H1 (cell line): ENCODE measurements at regions not wholly inside any gene's neighbourhood (a gene's known extent, or its start where the extent isn't known, plus 50 kb on each side); places are given as distances from the start of the nearest gene placed in this dataset.

Experiments used
- CTCF ChIP-seq, 3 experiments: IDR thresholded peaks; 1 replicate in 2 of 3; 2 replicates in 1 of 3; pipeline versions ENCODE4 v1.5.1 to v1.6.1; 2011; ENCODE audit warnings: low read length in 3 of 3, mild to moderate bottlenecking in 3 of 3, inconsistent platforms in 2 of 3, low read depth in 1 of 3, moderate library complexity in 1 of 3; ENCODE audit not compliant: insufficient read depth in 1 of 3; ENCODE audit errors: control extremely low read depth in 1 of 3
- HDAC2 ChIP-seq, 2 experiments: fragments of 300-600 bp in 1 of 2; sonication (generic) in 1 of 2; IDR thresholded peaks; 2 replicates each; pipeline ENCODE4 v1.6.1; 2011 to 2012; ENCODE audit warnings: low read depth in 2 of 2, low read length in 2 of 2, mild to moderate bottlenecking in 2 of 2, moderate library complexity in 2 of 2, borderline replicate concordance in 1 of 2, inconsistent platforms in 1 of 2
- JUN ChIP-seq: IDR thresholded peaks from 2 replicates; pipeline ENCODE4 v1.6.1; 2011; ENCODE audit warnings: low read depth, mild to moderate bottlenecking, improper control_type of control experiment, low read length
- POLR2A ChIP-seq, 2 experiments: IDR thresholded peaks; 1 replicate in 1 of 2; 2 replicates in 1 of 2; pipeline ENCODE4 v1.6.1; 2011; ENCODE audit warnings: low read depth in 2 of 2, low read length in 2 of 2, mild to moderate bottlenecking in 2 of 2; ENCODE audit errors: control extremely low read depth in 1 of 2
- ZNF274 ChIP-seq: IDR thresholded peaks from 2 replicates; pipeline ENCODE4 v1.7.0; 2012; ENCODE audit warnings: low read length, borderline replicate concordance; ENCODE audit errors: extremely low read depth

- no peak for TF ChIP-seq CTCF (IDR thresholded peaks at IDR 0.05; ENCODE audit: control extremely low read depth in 1 of 3, insufficient read depth in 1 of 3, low read depth in 1 of 3, low read length in 3 of 3)
- TF ChIP-seq HDAC2 (IDR thresholded peaks at IDR 0.05; ENCODE audit: borderline replicate concordance in 1 of 2, low read depth in 2 of 2, low read length in 2 of 2) = no peak
- TF ChIP-seq POLR2A (IDR thresholded peaks at IDR 0.05; ENCODE audit: control extremely low read depth in 1 of 2, low read depth in 2 of 2, low read length in 2 of 2) = no peak
- no peak for TF ChIP-seq JUN
- TF ChIP-seq ZNF274 = no peak
Measured at GRCh38 chr22:49659924-49660315, 167.8 kb downstream of the BRD1 start.
